HepG2 (cell line): ENCODE measurements at regions not wholly inside any gene's neighbourhood (a gene's known extent, or its start where the extent isn't known, plus 50 kb on each side); places are given as distances from the start of the nearest gene placed in this dataset.

Experiments
- ATAC-seq: fragments of 200-7000 bp; cut with Tn5 transposase; 3 replicates; pipeline ENCODE4 v1.9.1; 2020; ENCODE audit warnings: mild to moderate bottlenecking, moderate library complexity
- BruUV-seq: library from RNA; stranded (reverse); fragments of 400-500 nt; replicated peaks from 2 replicates; lab custom pipeline; 2021; lab: Mats Ljungman, UMichigan
- CTCF ChIA-PET: fragments of 300-600 bp; formaldehyde crosslinking; extraction: SDS; loops from one replicate; lab custom pipeline; 2021; ENCODE audit warnings: low total read pairs, inconsistent platforms, low intra/inter-chr PET ratio; lab: Yijun Ruan, JAX
- POLR2A ChIA-PET: fragments of 350-600 bp; sonication (Branson Sonifier 250); formaldehyde crosslinking; loops from one replicate; lab custom pipeline; 2020; ENCODE audit warnings: antibody characterized with exemption, inconsistent platforms; lab: Yijun Ruan, JAX
- DNase-seq: peaks from one replicate; pipeline ENCODE4 v3.0.0-alpha.2; 2015; ENCODE audit warnings: low spot score
- FAIRE-seq: peaks from 3 replicates; lab custom pipeline; 2011; peaks lifted over from hg19 to GRCh38; lab: Jason Lieb, UNC
- H2AFZ ChIP-seq: one replicate; pipeline ENCODE4 v1.6.1; 2011; ENCODE audit warnings: low read length, inconsistent platforms
- H3K27ac ChIP-seq: fragments of 300-600 bp; 3 replicates; pipeline ENCODE4 v1.8.0; 2011; ENCODE audit warnings: mixed run types, mild to moderate bottlenecking, mixed read lengths, low read length, inconsistent platforms; ENCODE audit not compliant: insufficient read depth; ENCODE audit errors: extremely low read length
- H3K27me3 ChIP-seq, 2 experiments: fragments of 200-600 bp in 1 of 2; 2 replicates in 1 of 2; 3 replicates in 1 of 2; pipeline versions ENCODE4 v1.6.0 to v1.8.0; 2011; ENCODE audit warnings: low read length in 2 of 2, mild to moderate bottlenecking in 2 of 2, moderate library complexity in 2 of 2, inconsistent platforms in 1 of 2; ENCODE audit not compliant: insufficient read depth in 2 of 2, control insufficient read depth in 1 of 2
- H3K36me3 ChIP-seq, 2 experiments: fragments of 200-600 bp in 1 of 2; replicated peaks in 1 of 2; 2 replicates in 1 of 2; 3 replicates in 1 of 2; pipeline versions ENCODE4 v1.5.1 to v1.8.0; 2011; ENCODE audit warnings: low read length in 2 of 2, inconsistent platforms in 1 of 2; ENCODE audit not compliant: insufficient read depth in 2 of 2, control insufficient read depth in 1 of 2
- H3K4me1 ChIP-seq: 2 replicates; pipeline ENCODE4 v1.5.1; 2012; ENCODE audit warnings: low read length, inconsistent platforms; ENCODE audit not compliant: insufficient read depth
- H3K4me2 ChIP-seq: 2 replicates; pipeline ENCODE4 v1.6.0; 2011; ENCODE audit warnings: low read depth, low read length, inconsistent platforms
- H3K4me3 ChIP-seq, 3 experiments: fragments of 200-600 bp in 1 of 3; sonication (generic), shearing (Covaris generic) in 1 of 3; replicated peaks in 1 of 3; 2 replicates each; pipeline ENCODE4 v1.5.1; 2011 to 2016; ENCODE audit warnings: low read length in 3 of 3, inconsistent platforms in 2 of 3, low read depth in 2 of 3, mild to moderate bottlenecking in 2 of 3, control low read depth in 1 of 3, mixed read lengths in 1 of 3; ENCODE audit not compliant: insufficient read depth in 1 of 3
- H3K79me2 ChIP-seq: one replicate; pipeline ENCODE4 v1.6.1; 2011; ENCODE audit warnings: low read length, inconsistent platforms; ENCODE audit not compliant: insufficient read depth
- H3K9ac ChIP-seq: 2 replicates; pipeline ENCODE4 v1.6.0; 2011; ENCODE audit warnings: mild to moderate bottlenecking, low read depth, low read length, inconsistent platforms; ENCODE audit not compliant: insufficient read depth
- H3K9me3 ChIP-seq: 2 replicates; pipeline ENCODE4 v1.5.1; 2012; ENCODE audit warnings: mild to moderate bottlenecking, low read length
- H4K20me1 ChIP-seq: 2 replicates; pipeline ENCODE4 v1.6.0; 2011; ENCODE audit warnings: inconsistent platforms, mild to moderate bottlenecking, low read length, moderate library complexity; ENCODE audit not compliant: insufficient read depth
- HNF4A ChIP-seq: sonication (generic); formaldehyde crosslinking; IDR thresholded peaks from 2 replicates; pipeline ENCODE4 v1.4.0; 2020; ENCODE audit warnings: missing genetic modification reagents
- MAFF ChIP-seq: IDR thresholded peaks from 2 replicates; pipeline ENCODE4 v1.6.1; 2011; ENCODE audit warnings: low read depth, low read length, improper control_type of control experiment
- MAFK ChIP-seq, 2 experiments: IDR thresholded peaks in 1 of 2; conservative IDR thresholded peaks in 1 of 2; 2 replicates each; pipeline ENCODE4 v1.6.1; 2011; ENCODE audit warnings: improper control_type of control experiment in 2 of 2, low read length in 2 of 2
- SMAD1 ChIP-seq: sonication (generic); formaldehyde crosslinking; IDR thresholded peaks from 2 replicates; pipeline ENCODE4 v1.4.0; 2020; ENCODE audit warnings: missing genetic modification reagents, low read depth, mild to moderate bottlenecking, borderline replicate concordance
- TGIF2 ChIP-seq: IDR thresholded peaks from 2 replicates; pipeline ENCODE4 v1.6.1; 2016; ENCODE audit warnings: control low read depth, missing compliant biosample characterization
- ZMYM4 ChIP-seq: sonication (generic); formaldehyde crosslinking; IDR thresholded peaks from 2 replicates; pipeline ENCODE4 v1.8.1; 2023; ENCODE audit warnings: mild to moderate bottlenecking, missing genetic modification reagents
- ZNF577 ChIP-seq: sonication (generic); formaldehyde crosslinking; IDR thresholded peaks from 2 replicates; pipeline ENCODE4 v1.4.0; 2020; ENCODE audit warnings: mild to moderate bottlenecking, low read depth, missing genetic modification reagents, borderline replicate concordance
- WGBS: methylation state at CpG from one replicate; pipeline ENCODE4 v1.1.6; 2017; ENCODE audit warnings: low lambda C conversion rate; 5-methylcytosine and 5-hydroxymethylcytosine counted together
- in situ Hi-C: cut with HindIII; loops from 2 replicates; pipeline ENCODE4 v1.10.0; 2017; ENCODE audit warnings: low pct_unique_long_range_greater_than_20kb; ENCODE audit not compliant: extremely low pct_ligation_motif_present
- intact Hi-C: fragments of 100-400 bp; cut with micrococcal nuclease; formaldehyde crosslinking; loops from one replicate; pipeline ENCODE4 v1.10.0; 2022; ENCODE audit not compliant: unreplicated experiment
- TF ChIP-seq, protein P1 (sequence below): IDR thresholded peaks from 2 replicates; pipeline ENCODE4 v1.6.1; 2012; ENCODE audit warnings: inconsistent platforms

DNA sequence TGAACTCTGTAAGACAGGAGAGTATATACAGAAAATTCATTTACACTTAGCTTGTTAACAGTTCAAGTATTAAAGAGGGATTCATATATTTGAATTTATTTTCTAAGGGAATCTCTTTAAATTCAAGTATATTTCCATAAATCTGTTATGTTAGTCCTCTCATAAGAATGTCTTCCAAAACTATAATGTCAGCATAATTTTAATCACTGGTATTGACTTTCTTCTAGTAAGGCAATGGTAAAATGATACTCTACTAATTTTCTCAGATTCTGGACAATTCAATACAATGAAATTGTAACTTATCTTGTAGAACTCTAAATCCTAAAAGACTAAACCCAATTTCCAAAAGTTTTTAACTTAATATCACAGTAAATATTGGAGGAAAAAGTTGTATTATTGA is 66.3 kb upstream of the EPHA6 start:
- no peaks in the 10 kb centered on the region for H3K4me1 ChIP-seq
- no peaks in the 10 kb centered on the region for H4K20me1 ChIP-seq
- BruUV-seq = no TSS peak
- FAIRE-seq (no peak), ATAC-seq (no peak), DNase-seq (no peak)
- H3K9me3 ChIP-seq = no peaks in the 10 kb centered on the region
- TF ChIP-seq MAFK (conservative IDR thresholded peaks at IDR 0.05 in 1 of 2, IDR thresholded peaks at IDR 0.05 in 1 of 2; ENCODE audit: low read length in 2 of 2) (peak; percentile 57 to 75; a peak in 3 of 4 replicates), TGIF2 (CRISPR knock-in tag) (no peak), ZNF577 (CRISPR knock-in tag) (no peak), MAFF (peak; percentile 63; the same call in 1 of the 2 replicates)
- no peak overlapping the region for H3K9ac ChIP-seq
- H3K36me3 ChIP-seq = no peaks in the 10 kb centered on the region
- H3K4me2 ChIP-seq = no peak overlapping the region
- no peaks in the 10 kb centered on the region for H3K27me3 ChIP-seq
- in situ Hi-C loops (no loop called here), intact Hi-C loops (no loop called here)
- ChIA-PET POLR2A (no interaction called here), CTCF (no interaction called here)
- H3K79me2 ChIP-seq = no peaks in the 10 kb centered on the region
- no peak overlapping the region for H3K27ac ChIP-seq
- no peak overlapping the region for H3K4me3 ChIP-seq
- no peak overlapping the region for H2AFZ ChIP-seq

DNA sequence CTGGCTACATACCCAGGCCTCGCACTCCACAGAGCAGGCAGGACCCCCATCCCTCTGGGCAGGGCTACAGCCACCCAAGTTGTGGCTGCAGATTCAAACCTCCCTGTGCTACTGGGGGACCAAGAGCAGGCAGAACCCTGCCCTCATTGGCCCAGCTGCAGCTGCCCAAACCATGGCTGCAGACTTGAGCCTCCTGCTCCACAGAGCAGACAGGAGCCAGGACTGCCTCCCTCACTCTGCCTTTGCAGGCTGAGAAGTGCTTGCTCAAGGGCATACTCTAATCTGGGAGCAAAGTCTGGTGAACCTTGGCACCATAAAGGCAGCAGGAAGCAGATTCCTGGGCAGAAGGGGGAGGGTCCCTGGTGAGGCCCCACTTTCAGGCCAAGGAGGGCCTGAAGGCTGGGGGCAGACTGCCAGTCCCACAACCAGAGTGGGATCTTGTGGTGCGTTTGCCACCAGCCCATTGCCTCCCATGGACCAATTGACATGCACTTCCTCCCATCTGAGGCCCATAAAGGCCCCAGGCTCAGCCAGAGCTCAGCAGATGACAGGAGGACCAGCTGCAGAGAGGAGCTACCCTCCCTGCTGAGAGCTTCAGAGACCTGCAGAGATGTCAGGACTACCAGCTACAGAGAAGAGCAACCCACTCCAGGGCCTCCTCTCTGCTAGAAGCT is 64.2 kb upstream of the EPHA6 start:
- no peaks in the 10 kb centered on the region for H3K9me3 ChIP-seq
- H3K4me1 ChIP-seq = no peaks in the 10 kb centered on the region
- H3K36me3 ChIP-seq = no peaks in the 10 kb centered on the region
- H4K20me1 ChIP-seq = no peaks in the 10 kb centered on the region
- no peak for DNase-seq
- in situ Hi-C loops = no loop called here
- POLR2A ChIA-PET = no interaction called here
- H3K4me3 ChIP-seq = no peak overlapping the region
- TF ChIP-seq, protein P1, sequence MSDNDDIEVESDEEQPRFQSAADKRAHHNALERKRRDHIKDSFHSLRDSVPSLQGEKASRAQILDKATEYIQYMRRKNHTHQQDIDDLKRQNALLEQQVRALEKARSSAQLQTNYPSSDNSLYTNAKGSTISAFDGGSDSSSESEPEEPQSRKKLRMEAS = no peak
- no peak for TF ChIP-seq SMAD1 (CRISPR knock-in tag)
- 0 out of 2 replicates have a peak, but pooled peaks have one; percentile 21 for TF ChIP-seq ZMYM4 (CRISPR knock-in tag)
- peak; percentile 58 for TF ChIP-seq HNF4A (CRISPR knock-in tag)
- TF ChIP-seq, all 625 proteins: peak for 2
- Histone ChIP-seq H3K79me2 (no peaks in the 10 kb centered on the region), H3K27me3 (no peaks in the 10 kb centered on the region), H2AFZ (no peak overlapping the region), H3K9ac (no peak overlapping the region), H3K27ac (no peak overlapping the region), H3K4me2 (no peak overlapping the region)
- 17% methylated on average over 1 of the region's 2 CpGs for WGBS
- no peak for FAIRE-seq
- BruUV-seq = no TSS peak
- CTCF ChIA-PET = no interaction called here
- ATAC-seq = peak; percentile 75
- intact Hi-C loops = no loop called here
